ENCODE measurements at regions not wholly inside any gene's neighbourhood (a gene's known extent, or its start where the extent isn't known, plus 50 kb on each side); places are given as distances from the start of the nearest gene placed in this dataset.

DNA sequence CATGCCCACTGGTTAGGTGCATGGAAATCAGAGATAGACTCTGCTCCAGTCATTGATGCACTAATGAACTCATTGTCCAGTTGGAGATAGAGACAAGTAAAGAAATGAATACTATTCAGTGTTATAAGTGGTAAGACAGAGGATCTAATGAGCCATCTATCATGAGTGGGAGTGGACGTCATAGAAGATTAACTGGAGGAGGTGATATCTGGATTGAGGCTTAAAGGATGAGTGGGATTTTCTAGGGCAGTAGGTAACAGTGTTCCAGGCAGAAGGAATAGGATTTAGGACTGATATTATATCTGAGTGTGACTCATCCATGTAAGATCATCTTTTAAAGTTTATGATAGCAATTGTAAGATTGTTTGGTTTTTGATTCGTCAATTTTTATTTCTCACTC lies 152.2 kb upstream of the CSNK1A1L start:
- TF ChIP-seq, protein P1, sequence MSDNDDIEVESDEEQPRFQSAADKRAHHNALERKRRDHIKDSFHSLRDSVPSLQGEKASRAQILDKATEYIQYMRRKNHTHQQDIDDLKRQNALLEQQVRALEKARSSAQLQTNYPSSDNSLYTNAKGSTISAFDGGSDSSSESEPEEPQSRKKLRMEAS (IDR thresholded peaks at IDR 0.05; ENCODE audit: low read depth, low read length) = no peak
- TF ChIP-seq, protein P2, sequence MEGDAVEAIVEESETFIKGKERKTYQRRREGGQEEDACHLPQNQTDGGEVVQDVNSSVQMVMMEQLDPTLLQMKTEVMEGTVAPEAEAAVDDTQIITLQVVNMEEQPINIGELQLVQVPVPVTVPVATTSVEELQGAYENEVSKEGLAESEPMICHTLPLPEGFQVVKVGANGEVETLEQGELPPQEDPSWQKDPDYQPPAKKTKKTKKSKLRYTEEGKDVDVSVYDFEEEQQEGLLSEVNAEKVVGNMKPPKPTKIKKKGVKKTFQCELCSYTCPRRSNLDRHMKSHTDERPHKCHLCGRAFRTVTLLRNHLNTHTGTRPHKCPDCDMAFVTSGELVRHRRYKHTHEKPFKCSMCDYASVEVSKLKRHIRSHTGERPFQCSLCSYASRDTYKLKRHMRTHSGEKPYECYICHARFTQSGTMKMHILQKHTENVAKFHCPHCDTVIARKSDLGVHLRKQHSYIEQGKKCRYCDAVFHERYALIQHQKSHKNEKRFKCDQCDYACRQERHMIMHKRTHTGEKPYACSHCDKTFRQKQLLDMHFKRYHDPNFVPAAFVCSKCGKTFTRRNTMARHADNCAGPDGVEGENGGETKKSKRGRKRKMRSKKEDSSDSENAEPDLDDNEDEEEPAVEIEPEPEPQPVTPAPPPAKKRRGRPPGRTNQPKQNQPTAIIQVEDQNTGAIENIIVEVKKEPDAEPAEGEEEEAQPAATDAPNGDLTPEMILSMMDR (IDR thresholded peaks at IDR 0.05; ENCODE audit: low read depth, low read length) = no peak
- TF ChIP-seq MYC (IDR thresholded peaks at IDR 0.05; ENCODE audit: low read depth, low read length) (no peak), POLR2A (IDR thresholded peaks at IDR 0.05; ENCODE audit: extremely low read depth, insufficient read length) (no peak)
- DNase-seq (ENCODE audit: low read depth) = no peak
- H3K4me3 ChIP-seq (ENCODE audit: low read depth, low read length) = no peak overlapping the region

DNA sequence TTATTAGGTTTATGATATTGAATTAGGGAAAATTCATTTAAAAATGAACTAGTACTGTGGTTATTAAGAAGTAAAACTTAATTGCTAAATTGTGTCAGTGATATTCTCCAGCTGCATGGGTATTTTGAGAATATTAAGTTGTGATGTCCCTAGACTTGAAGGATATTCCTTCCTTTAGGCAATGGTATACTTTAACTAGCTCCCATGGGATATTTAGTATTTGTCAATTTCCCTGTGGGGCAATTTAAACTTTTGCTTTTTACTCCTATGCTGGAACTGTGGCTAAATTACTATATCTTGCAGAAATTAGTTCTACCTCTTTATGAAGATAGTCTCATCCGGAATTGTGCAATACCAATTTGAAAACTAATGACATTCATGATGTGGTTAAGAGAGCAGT lies 151.6 kb upstream of the CSNK1A1L start:
- no peak for DNase-seq (ENCODE audit: low read depth)
- TF ChIP-seq, protein P1 (IDR thresholded peaks at IDR 0.05; ENCODE audit: low read depth, low read length) = no peak
- TF ChIP-seq POLR2A (IDR thresholded peaks at IDR 0.05; ENCODE audit: extremely low read depth, insufficient read length) (no peak), MYC (IDR thresholded peaks at IDR 0.05; ENCODE audit: low read depth, low read length) (no peak)
- TF ChIP-seq, protein P2 (IDR thresholded peaks at IDR 0.05; ENCODE audit: low read depth, low read length) = no peak
- H3K4me3 ChIP-seq (ENCODE audit: low read depth, low read length) = no peak overlapping the region

DNA sequence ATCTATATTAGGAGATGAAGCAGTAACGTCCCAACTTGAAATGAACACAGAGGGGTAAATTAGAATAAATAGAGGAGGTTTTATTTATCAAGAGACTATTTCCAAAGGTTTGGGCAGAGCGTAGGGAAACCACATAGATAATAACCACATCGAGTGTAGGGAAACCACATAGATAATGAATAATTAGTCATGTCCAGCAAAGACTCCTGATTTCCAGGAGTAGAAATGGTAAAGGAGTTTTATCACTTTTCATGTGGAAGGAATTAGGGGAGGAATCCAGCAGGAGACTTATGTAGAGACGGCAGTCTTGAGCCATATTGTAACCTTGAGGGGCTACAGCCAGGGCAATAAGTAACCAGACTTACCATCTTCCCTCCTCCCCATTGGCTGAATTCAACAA lies 136.3 kb upstream of the CSNK1A1L start:
- no peak overlapping the region for H3K4me3 ChIP-seq (ENCODE audit: low read depth, low read length)
- DNase-seq (ENCODE audit: low read depth) = no peak
- TF ChIP-seq, protein P2 (IDR thresholded peaks at IDR 0.05; ENCODE audit: low read depth, low read length) = no peak
- TF ChIP-seq POLR2A (IDR thresholded peaks at IDR 0.05; ENCODE audit: extremely low read depth, insufficient read length) (no peak), MYC (IDR thresholded peaks at IDR 0.05; ENCODE audit: low read depth, low read length) (no peak)
- TF ChIP-seq, protein P1 (IDR thresholded peaks at IDR 0.05; ENCODE audit: low read depth, low read length) = no peak

DNA sequence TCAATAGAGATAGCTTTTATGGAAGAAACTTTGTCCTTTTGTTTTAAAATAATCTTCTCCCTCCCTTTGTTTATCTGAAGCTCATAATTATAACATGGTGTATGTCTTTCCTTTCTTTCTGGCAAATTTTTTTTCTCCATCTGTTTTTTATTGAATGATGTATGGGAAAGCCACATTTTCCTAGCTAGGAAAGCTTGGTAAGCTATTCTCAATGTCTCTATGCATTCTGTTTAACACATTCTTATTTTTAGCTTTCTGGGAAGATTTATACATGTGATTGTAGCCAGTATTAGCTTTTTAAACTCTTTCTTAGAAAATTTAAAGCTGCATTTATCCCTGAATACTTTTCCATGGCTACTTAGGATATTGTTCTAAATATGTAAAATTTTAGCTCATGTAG lies 124.9 kb upstream of the CSNK1A1L start:
- TF ChIP-seq, protein P1 (IDR thresholded peaks at IDR 0.05; ENCODE audit: low read depth, low read length) = no peak
- TF ChIP-seq, protein P2 (IDR thresholded peaks at IDR 0.05; ENCODE audit: low read depth, low read length) = no peak
- TF ChIP-seq POLR2A (IDR thresholded peaks at IDR 0.05; ENCODE audit: extremely low read depth, insufficient read length) (no peak), MYC (IDR thresholded peaks at IDR 0.05; ENCODE audit: low read depth, low read length) (no peak)
- no peak for DNase-seq (ENCODE audit: low read depth)
- H3K4me3 ChIP-seq (ENCODE audit: low read depth, low read length) = no peak overlapping the region

DNA sequence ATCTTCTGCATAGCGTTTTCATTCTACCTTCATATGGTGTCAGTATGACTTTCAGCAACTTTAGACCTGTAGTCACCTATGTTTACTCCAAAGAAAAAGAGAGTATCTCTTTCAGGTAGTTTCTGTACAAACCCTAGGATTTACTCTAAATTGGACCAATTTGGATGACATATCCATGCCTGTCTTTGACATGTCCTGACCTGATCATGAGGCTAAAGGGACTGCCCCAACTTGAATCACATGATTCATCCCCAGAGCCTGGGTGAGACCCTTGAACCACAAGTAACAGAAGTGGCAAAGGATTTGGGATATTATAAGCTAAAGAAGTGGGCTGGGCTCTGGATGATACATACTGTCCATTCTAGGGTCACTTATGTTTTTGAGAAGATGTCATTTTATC lies 124.5 kb upstream of the CSNK1A1L start:
- TF ChIP-seq MYC (IDR thresholded peaks at IDR 0.05; ENCODE audit: low read depth, low read length) (no peak), POLR2A (IDR thresholded peaks at IDR 0.05; ENCODE audit: extremely low read depth, insufficient read length) (no peak)
- TF ChIP-seq, protein P2 (IDR thresholded peaks at IDR 0.05; ENCODE audit: low read depth, low read length) = no peak
- TF ChIP-seq, protein P1 (IDR thresholded peaks at IDR 0.05; ENCODE audit: low read depth, low read length) = no peak
- no peak overlapping the region for H3K4me3 ChIP-seq (ENCODE audit: low read depth, low read length)
- DNase-seq (ENCODE audit: low read depth) = no peak

DNA sequence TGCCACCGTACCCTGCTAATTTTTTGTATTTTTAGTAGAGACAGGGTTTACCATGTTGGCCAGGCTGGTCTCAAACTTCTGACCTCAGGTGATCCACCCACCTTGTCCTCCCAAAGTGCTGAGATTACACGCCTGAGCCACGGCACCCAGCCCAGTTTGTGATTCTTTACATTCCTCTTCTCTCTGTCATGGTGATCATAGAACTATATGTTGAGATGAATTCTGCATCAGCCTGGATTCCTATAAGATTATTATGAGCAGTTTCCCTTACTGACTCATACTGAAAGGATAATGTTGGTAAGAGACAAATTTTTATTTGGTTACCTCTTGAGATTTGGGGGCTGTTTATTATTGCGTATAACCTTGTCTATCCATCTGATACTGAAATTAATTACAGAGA lies 121.5 kb upstream of the CSNK1A1L start:
- TF ChIP-seq, protein P2 (IDR thresholded peaks at IDR 0.05; ENCODE audit: low read depth, low read length) = no peak
- TF ChIP-seq MYC (IDR thresholded peaks at IDR 0.05; ENCODE audit: low read depth, low read length) (no peak), POLR2A (IDR thresholded peaks at IDR 0.05; ENCODE audit: extremely low read depth, insufficient read length) (no peak)
- TF ChIP-seq, protein P1 (IDR thresholded peaks at IDR 0.05; ENCODE audit: low read depth, low read length) = no peak
- H3K4me3 ChIP-seq (ENCODE audit: low read depth, low read length) = no peak overlapping the region
- no peak for DNase-seq (ENCODE audit: low read depth)

Data from NB4 (cell line).